ENCODE measurements at regions not wholly inside any gene's neighbourhood (a gene's known extent, or its start where the extent isn't known, plus 50 kb on each side); places are given as distances from the start of the nearest gene placed in this dataset.

- ChIA-PET POLR2A (no interaction called here), CTCF (no interaction called here)
Observed at GRCh38 chr11:103845331-103845730, 191.1 kb upstream of the DDI1 start.

DNA sequence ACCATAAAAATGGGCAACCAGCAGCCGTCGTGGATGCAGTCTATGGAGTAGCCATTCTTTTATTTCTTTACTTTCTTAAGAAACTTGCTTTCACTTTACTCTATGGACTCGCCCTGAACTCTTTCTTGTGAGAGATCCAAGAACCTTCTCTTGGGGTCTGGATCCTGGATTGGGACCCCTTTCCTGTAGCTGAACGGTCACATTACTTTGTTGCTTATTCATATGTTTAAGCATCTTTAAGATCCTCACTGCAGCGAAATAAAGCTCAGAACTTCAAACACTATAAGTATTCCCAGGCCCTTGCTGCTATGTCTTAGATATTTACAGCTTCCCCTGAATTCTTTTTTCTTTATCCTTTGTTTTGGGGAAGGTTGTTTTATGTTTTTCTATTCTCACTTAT, 187.8 kb upstream of the DDI1 start:
- TF ChIP-seq LEF1 (IDR thresholded peaks at IDR 0.05; ENCODE audit: borderline replicate concordance) (no peak), FOXA1 (IDR thresholded peaks at IDR 0.05) (no peak), ZNF384 (IDR thresholded peaks at IDR 0.05) (no peak), FOXK2 (IDR thresholded peaks at IDR 0.05) (no peak), SP1 (IDR thresholded peaks at IDR 0.05) (no peak), NFRKB (IDR thresholded peaks at IDR 0.05) (no peak), TARDBP (IDR thresholded peaks at IDR 0.05) (no peak), ELF4 (IDR thresholded peaks at IDR 0.05) (no peak), PKNOX1 (IDR thresholded peaks at IDR 0.05) (no peak), ARNT (IDR thresholded peaks at IDR 0.05) (no peak), CTBP1 (IDR thresholded peaks at IDR 0.05; ENCODE audit: borderline replicate concordance) (no peak), SUZ12 (IDR thresholded peaks at IDR 0.05) (no peak), BHLHE40 (IDR thresholded peaks at IDR 0.05; ENCODE audit: borderline replicate concordance) (no peak), FOXM1 (IDR thresholded peaks at IDR 0.05; ENCODE audit: borderline replicate concordance) (no peak), L3MBTL2 (conservative IDR thresholded peaks at IDR 0.05) (no peak), HDGF (IDR thresholded peaks at IDR 0.05; ENCODE audit: borderline replicate concordance) (no peak)
- DNase-seq (ENCODE audit: extremely low spot score), result no peak
- POLR2A ChIA-PET, result no interaction called here
- CTCF ChIA-PET, result no interaction called here

More at GRCh38 chr11:103845331-103845730, 191.1 kb upstream of the DDI1 start:
- TF ChIP-seq FOXA1 (IDR thresholded peaks at IDR 0.05), result no peak
- TF ChIP-seq CTBP1 (IDR thresholded peaks at IDR 0.05; ENCODE audit: borderline replicate concordance), result no peak
- no peak for TF ChIP-seq BHLHE40 (IDR thresholded peaks at IDR 0.05; ENCODE audit: borderline replicate concordance)
- TF ChIP-seq ARNT (IDR thresholded peaks at IDR 0.05), result no peak
- DNase-seq (ENCODE audit: extremely low spot score), result no peak

DNA sequence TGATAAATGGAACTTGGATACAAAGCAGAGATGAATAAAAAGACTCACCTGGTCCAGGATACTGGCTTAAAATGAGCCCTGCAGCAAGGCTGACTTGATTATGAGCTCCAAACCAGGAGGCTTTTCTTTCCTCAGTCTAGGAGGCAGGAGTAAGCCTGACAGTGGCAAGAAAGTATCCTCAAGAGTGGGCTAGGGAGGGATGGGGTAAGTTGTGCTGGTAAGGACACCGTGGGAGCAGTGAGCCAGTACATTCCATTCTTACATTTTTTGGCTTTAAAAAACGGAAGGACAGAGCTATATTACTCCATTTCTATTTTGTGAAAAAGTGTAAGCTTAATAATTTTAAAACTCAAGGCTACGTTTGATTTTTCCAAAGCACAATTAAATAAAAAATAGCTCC, 187.1 kb upstream of the DDI1 start:
- CTCF ChIA-PET, result no interaction called here
- no peak for TF ChIP-seq ZNF384 (IDR thresholded peaks at IDR 0.05)
- no peak for TF ChIP-seq BHLHE40 (IDR thresholded peaks at IDR 0.05; ENCODE audit: borderline replicate concordance)
- no peak for TF ChIP-seq PKNOX1 (IDR thresholded peaks at IDR 0.05)
- no peak for TF ChIP-seq SUZ12 (IDR thresholded peaks at IDR 0.05)
- TF ChIP-seq SP1 (IDR thresholded peaks at IDR 0.05), result no peak
- TF ChIP-seq NFRKB (IDR thresholded peaks at IDR 0.05), result no peak
- no peak for TF ChIP-seq FOXK2 (IDR thresholded peaks at IDR 0.05)
- no peak for TF ChIP-seq CTBP1 (IDR thresholded peaks at IDR 0.05; ENCODE audit: borderline replicate concordance)
- no peak for TF ChIP-seq L3MBTL2 (conservative IDR thresholded peaks at IDR 0.05)
- TF ChIP-seq ARNT (IDR thresholded peaks at IDR 0.05), result no peak
- no peak for TF ChIP-seq ELF4 (IDR thresholded peaks at IDR 0.05)
- TF ChIP-seq FOXA1 (IDR thresholded peaks at IDR 0.05), result no peak
- TF ChIP-seq TARDBP (IDR thresholded peaks at IDR 0.05), result no peak
- TF ChIP-seq LEF1 (IDR thresholded peaks at IDR 0.05; ENCODE audit: borderline replicate concordance), result no peak
- no peak for TF ChIP-seq HDGF (IDR thresholded peaks at IDR 0.05; ENCODE audit: borderline replicate concordance)
- TF ChIP-seq FOXM1 (IDR thresholded peaks at IDR 0.05; ENCODE audit: borderline replicate concordance), result no peak
- DNase-seq (ENCODE audit: extremely low spot score), result no peak
- POLR2A ChIA-PET, result no interaction called here

DNA sequence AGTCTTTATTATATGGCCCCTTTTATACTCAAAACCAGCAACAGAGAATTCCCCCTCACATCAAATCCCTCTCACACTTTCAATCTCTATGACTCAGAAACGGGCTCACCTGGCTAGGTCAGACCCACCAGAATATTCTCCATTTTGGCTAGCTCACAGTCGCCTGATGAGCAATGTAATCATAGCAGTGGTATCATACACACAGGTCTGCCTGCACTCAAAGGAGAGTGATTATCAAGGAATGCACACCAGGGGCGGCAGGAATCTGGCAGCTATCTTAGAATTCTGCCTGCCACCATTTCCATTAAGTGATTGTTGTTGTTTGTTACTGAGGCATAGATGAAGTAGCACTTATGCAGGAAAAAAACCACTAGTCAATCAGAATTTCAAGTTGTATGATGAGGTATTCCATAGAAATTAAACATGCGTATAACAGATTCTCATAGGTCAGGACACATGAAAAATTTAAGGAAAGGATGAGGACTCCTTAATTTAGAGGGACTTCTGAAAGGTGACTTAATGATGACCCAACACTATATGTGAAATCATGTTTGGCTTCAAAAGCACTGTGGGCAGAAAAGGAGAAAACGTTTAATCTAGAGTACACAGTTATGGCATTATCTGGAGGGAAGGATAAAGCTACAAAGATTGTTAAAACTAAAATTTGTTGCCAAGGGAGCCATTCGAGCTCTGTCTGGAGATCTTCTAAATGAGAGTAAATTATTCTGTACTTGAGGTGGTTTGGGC, 185.8 kb upstream of the DDI1 start:
- TF ChIP-seq SUZ12 (IDR thresholded peaks at IDR 0.05) (no peak), TARDBP (IDR thresholded peaks at IDR 0.05) (no peak), LEF1 (IDR thresholded peaks at IDR 0.05; ENCODE audit: borderline replicate concordance) (no peak), FOXK2 (IDR thresholded peaks at IDR 0.05) (no peak), PKNOX1 (IDR thresholded peaks at IDR 0.05) (no peak), FOXM1 (IDR thresholded peaks at IDR 0.05; ENCODE audit: borderline replicate concordance) (no peak), L3MBTL2 (conservative IDR thresholded peaks at IDR 0.05) (no peak), ELF4 (IDR thresholded peaks at IDR 0.05) (no peak), FOXA1 (IDR thresholded peaks at IDR 0.05) (no peak), CTBP1 (IDR thresholded peaks at IDR 0.05; ENCODE audit: borderline replicate concordance) (no peak), SP1 (IDR thresholded peaks at IDR 0.05) (no peak), BHLHE40 (IDR thresholded peaks at IDR 0.05; ENCODE audit: borderline replicate concordance) (no peak), HDGF (IDR thresholded peaks at IDR 0.05; ENCODE audit: borderline replicate concordance) (no peak)
- ChIA-PET POLR2A (no interaction called here), CTCF (no interaction called here)
- no peak for DNase-seq (ENCODE audit: extremely low spot score)

GRCh38 chr11:103851166-103851651, 185.2 kb upstream of the DDI1 start:
- DNase-seq (ENCODE audit: extremely low spot score), result no peak
- ChIA-PET POLR2A (no interaction called here), CTCF (no interaction called here)
- TF ChIP-seq BHLHE40 (IDR thresholded peaks at IDR 0.05; ENCODE audit: borderline replicate concordance) (no peak), FOXA1 (IDR thresholded peaks at IDR 0.05) (no peak), FOXM1 (IDR thresholded peaks at IDR 0.05; ENCODE audit: borderline replicate concordance) (no peak), L3MBTL2 (conservative IDR thresholded peaks at IDR 0.05) (no peak), PKNOX1 (IDR thresholded peaks at IDR 0.05) (no peak), ARNT (IDR thresholded peaks at IDR 0.05) (no peak), FOXK2 (IDR thresholded peaks at IDR 0.05) (no peak), SP1 (IDR thresholded peaks at IDR 0.05) (no peak), TARDBP (IDR thresholded peaks at IDR 0.05) (no peak), SUZ12 (IDR thresholded peaks at IDR 0.05) (no peak), HDGF (IDR thresholded peaks at IDR 0.05; ENCODE audit: borderline replicate concordance) (no peak), ELF4 (IDR thresholded peaks at IDR 0.05) (no peak), ZNF384 (IDR thresholded peaks at IDR 0.05) (no peak), LEF1 (IDR thresholded peaks at IDR 0.05; ENCODE audit: borderline replicate concordance) (no peak), CTBP1 (IDR thresholded peaks at IDR 0.05; ENCODE audit: borderline replicate concordance) (no peak), NFRKB (IDR thresholded peaks at IDR 0.05) (no peak)
